ENCODE measurements at regions not wholly inside any gene's neighbourhood (a gene's known extent, or its start where the extent isn't known, plus 50 kb on each side); places are given as distances from the start of the nearest gene placed in this dataset.

- TF ChIP-seq POLR2A (IDR thresholded peaks at IDR 0.05; ENCODE audit: low read depth, low read length): no peak
- TF ChIP-seq POLR2AphosphoS5 (IDR thresholded peaks at IDR 0.05; ENCODE audit: low read depth, low read length): no peak
- no peak for TF ChIP-seq TAF1 (IDR thresholded peaks at IDR 0.05; ENCODE audit: borderline replicate concordance, low read depth, low read length)
Observed at GRCh38 chr6:92050216-92050615, 1369.1 kb downstream of the EPHA7 start.
